ENCODE measurements at regions not wholly inside any gene's neighbourhood (a gene's known extent, or its start where the extent isn't known, plus 50 kb on each side); places are given as distances from the start of the nearest gene placed in this dataset.

DNA sequence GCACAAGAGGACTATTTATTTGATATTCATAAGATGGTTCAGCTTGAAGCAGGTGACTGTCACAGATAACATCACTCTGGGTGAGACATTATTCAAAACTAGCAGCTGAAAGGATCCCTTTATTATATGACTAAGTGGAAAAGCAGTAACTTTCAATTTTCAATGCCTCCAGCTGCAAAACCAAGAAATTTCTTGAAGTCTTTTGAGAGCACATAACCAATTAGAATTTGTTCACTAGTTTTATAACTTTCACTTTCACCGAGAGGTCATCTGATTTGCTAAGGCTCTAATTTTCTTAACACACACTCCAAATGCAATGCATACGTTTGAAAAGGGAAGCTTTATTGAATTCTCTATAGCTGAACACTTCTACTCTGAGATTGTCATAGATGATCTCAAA, 88.6 kb upstream of the KLF14 start:
- H3K9me2 ChIP-seq (replicated peaks; ENCODE audit: insufficient read depth, low read length): no peaks in the 10 kb centered on the region
- DNase-seq: peak; percentile 30
- H3K79me2 ChIP-seq (ENCODE audit: low read length): no peaks in the 10 kb centered on the region
- no peaks in the 10 kb centered on the region for H3F3A ChIP-seq (ENCODE audit: insufficient read depth, low read length)
- TF ChIP-seq EZH2phosphoT487 (IDR thresholded peaks at IDR 0.05; ENCODE audit: low read length) (no peak), EZH2 (optimal IDR thresholded peaks at IDR 0.05; ENCODE audit: low read depth, low read length) (no peak)
- TF ChIP-seq, protein P1, sequence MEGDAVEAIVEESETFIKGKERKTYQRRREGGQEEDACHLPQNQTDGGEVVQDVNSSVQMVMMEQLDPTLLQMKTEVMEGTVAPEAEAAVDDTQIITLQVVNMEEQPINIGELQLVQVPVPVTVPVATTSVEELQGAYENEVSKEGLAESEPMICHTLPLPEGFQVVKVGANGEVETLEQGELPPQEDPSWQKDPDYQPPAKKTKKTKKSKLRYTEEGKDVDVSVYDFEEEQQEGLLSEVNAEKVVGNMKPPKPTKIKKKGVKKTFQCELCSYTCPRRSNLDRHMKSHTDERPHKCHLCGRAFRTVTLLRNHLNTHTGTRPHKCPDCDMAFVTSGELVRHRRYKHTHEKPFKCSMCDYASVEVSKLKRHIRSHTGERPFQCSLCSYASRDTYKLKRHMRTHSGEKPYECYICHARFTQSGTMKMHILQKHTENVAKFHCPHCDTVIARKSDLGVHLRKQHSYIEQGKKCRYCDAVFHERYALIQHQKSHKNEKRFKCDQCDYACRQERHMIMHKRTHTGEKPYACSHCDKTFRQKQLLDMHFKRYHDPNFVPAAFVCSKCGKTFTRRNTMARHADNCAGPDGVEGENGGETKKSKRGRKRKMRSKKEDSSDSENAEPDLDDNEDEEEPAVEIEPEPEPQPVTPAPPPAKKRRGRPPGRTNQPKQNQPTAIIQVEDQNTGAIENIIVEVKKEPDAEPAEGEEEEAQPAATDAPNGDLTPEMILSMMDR (IDR thresholded peaks at IDR 0.05; ENCODE audit: low read length): no peak
- H3K9ac ChIP-seq (ENCODE audit: low read length): no peak overlapping the region
- H3K27me3 ChIP-seq (replicated peaks; ENCODE audit: insufficient read depth, low read length): no peaks in the 10 kb centered on the region
- H3K27ac ChIP-seq (ENCODE audit: low read length): no peak overlapping the region
- H2AFZ ChIP-seq (ENCODE audit: low read length): no peak overlapping the region
- H3K9me3 ChIP-seq (replicated peaks; ENCODE audit: insufficient read depth, low read length): no peaks in the 10 kb centered on the region
- no peaks in the 10 kb centered on the region for H3K36me3 ChIP-seq (replicated peaks; ENCODE audit: insufficient read depth, low read length)
- H3K4me3 ChIP-seq (ENCODE audit: low read length): no peak overlapping the region
- H4K20me1 ChIP-seq (ENCODE audit: insufficient read depth, low read length): no peaks in the 10 kb centered on the region
- H3K4me2 ChIP-seq (ENCODE audit: low read depth, low read length): no peak overlapping the region
- no peaks in the 10 kb centered on the region for H3K4me1 ChIP-seq (ENCODE audit: low read length)

- Histone ChIP-seq H3K79me2 (ENCODE audit: low read length) (no peaks in the 10 kb centered on the region), H3K9me2 (replicated peaks; ENCODE audit: insufficient read depth, low read length) (no peaks in the 10 kb centered on the region), H4K20me1 (ENCODE audit: insufficient read depth, low read length) (no peaks in the 10 kb centered on the region), H3K4me2 (ENCODE audit: low read depth, low read length) (no peak overlapping the region), H3F3A (ENCODE audit: insufficient read depth, low read length) (no peaks in the 10 kb centered on the region), H2AFZ (ENCODE audit: low read length) (no peak overlapping the region), H3K9me3 (replicated peaks; ENCODE audit: insufficient read depth, low read length) (no peaks in the 10 kb centered on the region), H3K4me3 (ENCODE audit: low read length) (no peak overlapping the region), H3K4me1 (ENCODE audit: low read length) (no peaks in the 10 kb centered on the region), H3K27me3 (replicated peaks; ENCODE audit: insufficient read depth, low read length) (no peaks in the 10 kb centered on the region), H3K27ac (ENCODE audit: low read length) (no peak overlapping the region), H3K9ac (ENCODE audit: low read length) (no peak overlapping the region), H3K36me3 (replicated peaks; ENCODE audit: insufficient read depth, low read length) (no peaks in the 10 kb centered on the region)
- no peak for TF ChIP-seq EZH2 (optimal IDR thresholded peaks at IDR 0.05; ENCODE audit: low read depth, low read length)
- TF ChIP-seq, protein P1 (IDR thresholded peaks at IDR 0.05; ENCODE audit: low read length): no peak
- TF ChIP-seq EZH2phosphoT487 (IDR thresholded peaks at IDR 0.05; ENCODE audit: low read length): no peak
- DNase-seq: no peak
These were observed 89.1 kb upstream of the KLF14 start for GRCh38 chr7:130823060-130823459.

- Histone ChIP-seq H4K20me1 (ENCODE audit: insufficient read depth, low read length) (no peaks in the 10 kb centered on the region), H3K4me2 (ENCODE audit: low read depth, low read length) (no peak overlapping the region), H2AFZ (ENCODE audit: low read length) (no peak overlapping the region), H3K4me3 (ENCODE audit: low read length) (no peak overlapping the region), H3K9ac (ENCODE audit: low read length) (no peak overlapping the region), H3K79me2 (ENCODE audit: low read length) (no peaks in the 10 kb centered on the region), H3K27ac (ENCODE audit: low read length) (no peak overlapping the region), H3K36me3 (replicated peaks; ENCODE audit: insufficient read depth, low read length) (no peaks in the 10 kb centered on the region), H3F3A (ENCODE audit: insufficient read depth, low read length) (no peaks in the 10 kb centered on the region), H3K4me1 (ENCODE audit: low read length) (no peaks in the 10 kb centered on the region), H3K27me3 (replicated peaks; ENCODE audit: insufficient read depth, low read length) (no peaks in the 10 kb centered on the region), H3K9me2 (replicated peaks; ENCODE audit: insufficient read depth, low read length) (no peaks in the 10 kb centered on the region), H3K9me3 (replicated peaks; ENCODE audit: insufficient read depth, low read length) (no peaks in the 10 kb centered on the region)
- DNase-seq: no peak
- TF ChIP-seq, protein P1 (IDR thresholded peaks at IDR 0.05; ENCODE audit: low read length): no peak
- TF ChIP-seq EZH2 (optimal IDR thresholded peaks at IDR 0.05; ENCODE audit: low read depth, low read length) (no peak), EZH2phosphoT487 (IDR thresholded peaks at IDR 0.05; ENCODE audit: low read length) (no peak)
These were observed 91.8 kb upstream of the KLF14 start for GRCh38 chr7:130825819-130826218.
